WTC11 (cell line): ENCODE measurements at regions not wholly inside any gene's neighbourhood (a gene's known extent, or its start where the extent isn't known, plus 50 kb on each side); places are given as distances from the start of the nearest gene placed in this dataset.

ENCODE experiments used
- ATAC-seq: fragments of 200-7000 bp; cut with Tn5 transposase; 2 replicates; pipeline ENCODE4 v1.10.0; 2021; ENCODE audit warnings: mild to moderate bottlenecking, moderate library complexity
- CTCF ChIA-PET: fragments of 300-600 bp; sonication (Branson Sonifier 250); formaldehyde crosslinking; loops from one replicate; lab custom pipeline; 2021; ENCODE audit warnings: antibody characterized with exemption; lab: Charles Lee
- POLR2A ChIA-PET: fragments of 350-600 bp; sonication (Branson Sonifier 250); formaldehyde crosslinking; loops from one replicate; lab custom pipeline; 2021; ENCODE audit warnings: antibody characterized with exemption; lab: Charles Lee
- DNase-seq: peaks from one replicate; pipeline ENCODE4 v3.0.0; 2021; ENCODE audit warnings: low spot score
- H3K27ac Mint-ChIP-seq: 2 replicates; pipeline ENCODE4 v1.8.0; 2021; ENCODE audit warnings: mixed read lengths
- H3K27me3 Mint-ChIP-seq: 2 replicates; pipeline ENCODE4 v1.8.0; 2021; ENCODE audit warnings: low read depth, mild to moderate bottlenecking, moderate library complexity, mixed read lengths
- H3K36me3 Mint-ChIP-seq: 2 replicates; pipeline ENCODE4 v1.8.0; 2021; ENCODE audit warnings: mixed read lengths
- H3K4me1 Mint-ChIP-seq: 2 replicates; pipeline ENCODE4 v1.8.0; 2022; ENCODE audit warnings: mixed read lengths
- H3K4me3 Mint-ChIP-seq: 2 replicates; pipeline ENCODE4 v1.8.0; 2021; ENCODE audit warnings: mild to moderate bottlenecking, moderate library complexity, mixed read lengths
- H3K9me3 Mint-ChIP-seq: 2 replicates; pipeline ENCODE4 v1.8.0; 2021; ENCODE audit warnings: mixed read lengths
- AFF4 ChIP-seq: sonication (generic); formaldehyde crosslinking; IDR thresholded peaks from 2 replicates; pipeline ENCODE4 v1.8.1; 2023; ENCODE audit warnings: mild to moderate bottlenecking, missing genetic modification reagents, borderline replicate concordance
- CREB1 ChIP-seq: sonication (generic); formaldehyde crosslinking; IDR thresholded peaks from 2 replicates; pipeline ENCODE4 v1.8.0; 2023; ENCODE audit warnings: mild to moderate bottlenecking, missing genetic modification reagents
- EMX1 ChIP-seq: fragments of 250-450 bp; sonication (Bioruptor Pico); IDR thresholded peaks from 2 replicates; pipeline ENCODE4 v1.8.0; 2021; ENCODE audit warnings: mild to moderate bottlenecking
- GABPB1 ChIP-seq: sonication (generic); formaldehyde crosslinking; IDR thresholded peaks from 2 replicates; pipeline ENCODE4 v1.8.1; 2023; ENCODE audit warnings: mild to moderate bottlenecking, missing genetic modification reagents
- GRHL2 ChIP-seq: fragments of 250-450 bp; sonication (Bioruptor Pico); IDR thresholded peaks from 2 replicates; pipeline ENCODE4 v1.8.0; 2022; ENCODE audit warnings: mild to moderate bottlenecking, moderate library complexity; ENCODE audit not compliant: insufficient replicate concordance, severe bottlenecking
- HMGA2 ChIP-seq: fragments of 250-450 bp; sonication (Bioruptor Pico); IDR thresholded peaks from 2 replicates; pipeline ENCODE4 v1.4.0; 2021; ENCODE audit warnings: mild to moderate bottlenecking, moderate library complexity
- HMGXB4 ChIP-seq: sonication (generic); formaldehyde crosslinking; IDR thresholded peaks from 2 replicates; pipeline ENCODE4 v1.8.1; 2023; ENCODE audit warnings: mild to moderate bottlenecking, moderate library complexity, missing genetic modification reagents
- IRF1 ChIP-seq: sonication (generic); formaldehyde crosslinking; IDR thresholded peaks from 2 replicates; pipeline ENCODE4 v1.8.0; 2023; ENCODE audit warnings: missing genetic modification reagents
- JUN ChIP-seq: sonication (generic); formaldehyde crosslinking; IDR thresholded peaks from 2 replicates; pipeline ENCODE4 v1.8.0; 2023; ENCODE audit warnings: mild to moderate bottlenecking, missing genetic modification reagents
- MYBL2 ChIP-seq: sonication (generic); formaldehyde crosslinking; IDR thresholded peaks from 2 replicates; pipeline ENCODE4 v1.8.1; 2023; ENCODE audit warnings: mild to moderate bottlenecking, moderate library complexity, missing genetic modification reagents
- NFE2L1 ChIP-seq: sonication (generic); formaldehyde crosslinking; IDR thresholded peaks from 2 replicates; pipeline ENCODE4 v1.8.1; 2023; ENCODE audit warnings: missing genetic modification reagents
- NR2C2 ChIP-seq: sonication (generic); formaldehyde crosslinking; IDR thresholded peaks from 2 replicates; pipeline ENCODE4 v1.8.0; 2022; ENCODE audit warnings: mild to moderate bottlenecking, missing genetic modification reagents
- PRDM15 ChIP-seq: sonication (generic); formaldehyde crosslinking; IDR thresholded peaks from 2 replicates; pipeline ENCODE4 v1.8.0; 2022; ENCODE audit warnings: missing genetic modification reagents
- TEAD4 ChIP-seq: sonication (generic); formaldehyde crosslinking; IDR thresholded peaks from 2 replicates; pipeline ENCODE4 v1.8.0; 2022; ENCODE audit warnings: mild to moderate bottlenecking, missing genetic modification reagents

- DNase-seq, result no peak
- Mint-ChIP-seq H3K4me1 (peaks cover 3% of the 10 kb centered on the region; the same call in 1 of the 2 replicates), H3K4me3 (no peak overlapping the region), H3K36me3 (no peaks in the 10 kb centered on the region), H3K27me3 (no peaks in the 10 kb centered on the region), H3K27ac (no peak overlapping the region), H3K9me3 (peaks cover 6% of the 10 kb centered on the region)
- ChIA-PET CTCF (no interaction called here), POLR2A (no interaction called here)
- no peak for TF ChIP-seq AFF4 (CRISPR knock-in tag)
- TF ChIP-seq PRDM15 (CRISPR knock-in tag), result no peak
- no peak for TF ChIP-seq JUN (CRISPR knock-in tag)
- TF ChIP-seq CREB1 (CRISPR knock-in tag), result no peak
- no peak for TF ChIP-seq HMGXB4
- no peak for TF ChIP-seq MYBL2 (CRISPR knock-in tag)
- no peak for ATAC-seq
Measured at GRCh38 chr3:28739647-28740046, 391.0 kb upstream of the AZI2 start.

- Mint-ChIP-seq H3K27ac (no peak overlapping the region), H3K36me3 (no peaks in the 10 kb centered on the region), H3K4me3 (no peak overlapping the region), H3K4me1 (peaks cover 7% of the 10 kb centered on the region; the same call in 1 of the 2 replicates), H3K9me3 (no peaks in the 10 kb centered on the region), H3K27me3 (no peaks in the 10 kb centered on the region)
- ATAC-seq (no peak), DNase-seq (no peak)
- TF ChIP-seq NR2C2 (no peak), HMGA2 (CRISPR knock-in tag) (no peak), TEAD4 (no peak), EMX1 (CRISPR knock-in tag) (no peak), NFE2L1 (CRISPR knock-in tag) (no peak), IRF1 (CRISPR knock-in tag) (no peak), AFF4 (CRISPR knock-in tag) (no peak), GRHL2 (CRISPR knock-in tag) (no peak), GABPB1 (no peak)
- ChIA-PET CTCF (no interaction called here), POLR2A (no interaction called here)
Measured at GRCh38 chr3:28743271-28743670, 394.6 kb upstream of the AZI2 start.
